ENCODE measurements at regions not wholly inside any gene's neighbourhood (a gene's known extent, or its start where the extent isn't known, plus 50 kb on each side); places are given as distances from the start of the nearest gene placed in this dataset.

DNA sequence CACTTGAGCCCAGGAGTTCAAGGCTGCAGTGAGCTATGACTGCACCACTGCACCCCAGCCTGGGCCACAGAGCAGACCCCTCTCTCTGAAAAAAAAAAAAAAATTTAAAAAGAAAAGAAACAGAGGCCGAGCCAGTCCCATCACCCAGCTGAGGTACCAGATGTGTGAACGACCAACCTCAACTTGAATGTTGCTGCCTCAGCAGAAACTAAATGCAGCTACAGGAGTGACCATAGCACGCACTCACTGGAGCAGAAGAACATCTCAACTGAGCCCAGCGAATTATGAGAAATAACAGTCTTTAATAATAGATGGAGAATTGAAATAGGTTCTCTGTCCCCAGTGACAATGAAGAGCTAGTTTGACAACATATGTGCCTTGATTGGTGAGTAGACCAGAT, 53.1 kb upstream of the ST8SIA6 start:
- WGBS (ENCODE audit: low lambda C conversion rate, missing lambda C conversion rate) = 95% methylated on average over 4 of the region's 4 CpGs
- Histone ChIP-seq H3K79me2 (no peaks in the 10 kb centered on the region), H3K4me1 (ENCODE audit: insufficient read depth) (no peaks in the 10 kb centered on the region), H3K4me3 (no peak overlapping the region), H3K4me2 (no peak overlapping the region), H3K9me2 (replicated peaks; ENCODE audit: insufficient read depth) (no peaks in the 10 kb centered on the region), H3K9me3 (ENCODE audit: low read depth) (no peaks in the 10 kb centered on the region), H3K36me3 (replicated peaks; ENCODE audit: insufficient read depth, low read depth) (no peaks in the 10 kb centered on the region), H3K27ac (no peak overlapping the region), H3K27me3 (no peaks in the 10 kb centered on the region), H2AFZ (no peak overlapping the region), H4K20me1 (ENCODE audit: insufficient read depth, poor library complexity, severe bottlenecking) (no peaks in the 10 kb centered on the region)
- no peak for DNase-seq (ENCODE audit: low spot score)
- TF ChIP-seq EZH2 (IDR thresholded peaks at IDR 0.05; ENCODE audit: borderline replicate concordance) (no peak), EZH2phosphoT487 (IDR thresholded peaks at IDR 0.05; ENCODE audit: low read depth, severe bottlenecking, unreplicated experiment) (no peak), CTCF (IDR thresholded peaks at IDR 0.05; ENCODE audit: poor library complexity) (no peak)

DNA sequence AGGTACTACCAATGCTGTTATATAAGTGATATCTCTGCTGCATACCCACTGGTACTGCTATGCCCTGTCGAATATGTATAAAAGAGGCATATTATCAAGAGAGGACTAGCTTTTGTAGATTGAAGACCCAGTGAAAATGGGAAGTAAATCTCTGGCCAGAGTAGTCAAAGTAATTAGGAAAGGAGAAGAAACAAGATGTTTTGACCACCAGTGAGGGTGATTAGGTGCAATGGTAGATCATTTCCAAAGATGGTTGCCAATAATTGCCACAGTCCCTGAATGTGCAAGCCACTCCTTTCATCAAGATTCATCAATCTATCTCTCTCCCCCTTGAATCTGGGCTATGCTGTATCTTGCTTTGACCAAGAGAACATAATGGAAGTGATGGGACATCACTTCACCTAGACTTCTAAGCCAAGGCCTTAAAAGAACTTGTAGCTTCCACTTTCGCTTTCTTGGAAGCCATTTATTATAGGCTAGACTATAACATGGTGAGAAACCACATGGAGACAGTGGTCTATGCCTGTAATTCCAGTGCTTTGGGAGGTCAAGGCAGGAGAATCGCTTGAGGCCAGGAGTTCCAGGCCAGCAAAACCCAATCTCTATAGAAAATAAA, 52.6 kb upstream of the ST8SIA6 start:
- Histone ChIP-seq H3K9me3 (ENCODE audit: low read depth) (no peaks in the 10 kb centered on the region), H2AFZ (no peak overlapping the region), H3K4me3 (no peak overlapping the region), H3K27ac (no peak overlapping the region), H3K4me2 (no peak overlapping the region), H3K4me1 (ENCODE audit: insufficient read depth) (no peaks in the 10 kb centered on the region), H4K20me1 (ENCODE audit: insufficient read depth, poor library complexity, severe bottlenecking) (no peaks in the 10 kb centered on the region), H3K79me2 (no peaks in the 10 kb centered on the region), H3K36me3 (replicated peaks; ENCODE audit: insufficient read depth, low read depth) (no peaks in the 10 kb centered on the region), H3K27me3 (no peaks in the 10 kb centered on the region), H3K9me2 (replicated peaks; ENCODE audit: insufficient read depth) (no peaks in the 10 kb centered on the region)
- 94% methylated on average over 3 of the region's 3 CpGs for WGBS (ENCODE audit: low lambda C conversion rate, missing lambda C conversion rate)
- DNase-seq (ENCODE audit: low spot score) = no peak
- no peak for TF ChIP-seq EZH2phosphoT487 (IDR thresholded peaks at IDR 0.05; ENCODE audit: low read depth, severe bottlenecking, unreplicated experiment)
- TF ChIP-seq CTCF (IDR thresholded peaks at IDR 0.05; ENCODE audit: poor library complexity) = no peak
- no peak for TF ChIP-seq EZH2 (IDR thresholded peaks at IDR 0.05; ENCODE audit: borderline replicate concordance)

GRCh38 chr10:17506390-17506789, 52.0 kb upstream of the ST8SIA6 start:
- H3K9me3 ChIP-seq (ENCODE audit: low read depth) = no peaks in the 10 kb centered on the region
- no peak overlapping the region for H3K27ac ChIP-seq
- TF ChIP-seq CTCF (IDR thresholded peaks at IDR 0.05; ENCODE audit: poor library complexity) (no peak), EZH2 (IDR thresholded peaks at IDR 0.05; ENCODE audit: borderline replicate concordance) (no peak), EZH2phosphoT487 (IDR thresholded peaks at IDR 0.05; ENCODE audit: low read depth, severe bottlenecking, unreplicated experiment) (no peak)
- no peaks in the 10 kb centered on the region for H4K20me1 ChIP-seq (ENCODE audit: insufficient read depth, poor library complexity, severe bottlenecking)
- no peaks in the 10 kb centered on the region for H3K4me1 ChIP-seq (ENCODE audit: insufficient read depth)
- no peaks in the 10 kb centered on the region for H3K36me3 ChIP-seq (replicated peaks; ENCODE audit: insufficient read depth, low read depth)
- 85% methylated on average over 6 of the region's 6 CpGs for WGBS (ENCODE audit: low lambda C conversion rate, missing lambda C conversion rate)
- DNase-seq (ENCODE audit: low spot score) = no peak
- no peak overlapping the region for H2AFZ ChIP-seq
- no peaks in the 10 kb centered on the region for H3K27me3 ChIP-seq
- no peaks in the 10 kb centered on the region for H3K9me2 ChIP-seq (replicated peaks; ENCODE audit: insufficient read depth)
- no peak overlapping the region for H3K4me3 ChIP-seq
- H3K79me2 ChIP-seq = no peaks in the 10 kb centered on the region
- no peak overlapping the region for H3K4me2 ChIP-seq
